NCI-H69 (cell line): ENCODE measurements at regions not wholly inside any gene's neighbourhood (a gene's known extent, or its start where the extent isn't known, plus 50 kb on each side); places are given as distances from the start of the nearest gene placed in this dataset.

Experiments
- DNase-seq: peaks from one replicate; lab custom pipeline; 2025; lab: John Stamatoyannopoulos, UW

DNA sequence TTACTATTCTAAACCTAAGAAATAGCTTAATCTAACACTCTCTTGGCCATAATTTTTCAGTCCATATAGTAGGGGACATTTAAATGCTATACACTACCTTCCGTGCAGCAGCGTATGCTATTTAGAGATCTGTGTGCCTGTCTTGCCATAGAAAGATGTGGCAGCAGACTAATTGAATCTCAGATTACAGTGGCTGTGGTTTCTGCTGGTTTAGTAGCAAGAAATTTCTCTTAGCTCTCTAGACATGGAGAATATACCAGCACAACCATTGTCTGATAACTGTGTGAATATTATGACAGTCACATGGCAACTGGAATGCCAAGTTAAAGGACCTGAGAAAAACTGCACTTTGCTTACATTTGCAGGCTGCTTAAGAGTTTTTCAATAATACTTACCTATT, 672.4 kb upstream of the MIR17HG start:
- peak; percentile 74 for DNase-seq

GRCh38 chr13:90680826-90681225, 666.7 kb upstream of the MIR17HG start:
- DNase-seq = no peak

DNA sequence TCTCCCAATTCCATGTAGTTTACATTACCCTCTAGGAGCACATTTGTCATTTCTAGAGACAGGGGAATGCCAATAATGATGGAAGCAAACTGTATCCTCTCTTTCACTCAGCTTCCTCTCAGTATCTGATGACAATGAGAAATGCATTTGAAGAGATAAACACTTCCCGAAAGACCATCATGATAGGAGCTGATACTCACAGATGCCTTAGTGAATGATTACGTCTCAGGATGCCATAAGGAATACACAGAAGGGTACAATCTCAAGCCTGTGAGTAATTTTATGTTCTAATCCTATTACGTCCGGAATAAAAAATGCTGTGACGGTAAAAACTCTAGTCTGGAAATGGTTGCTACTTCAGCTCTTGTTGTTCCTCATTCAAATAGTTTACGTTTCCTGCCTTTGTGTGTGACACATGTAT, 663.8 kb upstream of the MIR17HG start:
- DNase-seq = peak; percentile 30

DNA sequence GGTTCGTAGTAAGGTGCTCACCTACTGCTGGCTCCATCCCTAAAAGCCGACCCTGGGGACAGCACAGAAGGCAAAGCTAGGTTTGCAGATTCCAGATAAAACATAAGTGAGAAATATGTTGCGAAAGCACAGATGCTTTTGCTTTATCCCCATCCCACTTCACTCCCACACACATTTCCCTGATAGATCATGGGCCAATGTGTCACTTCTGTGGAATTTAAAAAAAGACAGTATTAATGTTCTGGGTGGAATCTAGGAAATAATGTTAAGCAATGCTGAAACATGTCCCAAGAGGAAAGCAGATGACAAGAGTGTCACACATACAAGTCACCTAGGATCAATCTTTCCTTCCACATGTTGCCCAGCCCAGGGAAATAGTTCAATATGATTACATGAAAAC, 661.0 kb upstream of the MIR17HG start:
- no peak for DNase-seq

DNA sequence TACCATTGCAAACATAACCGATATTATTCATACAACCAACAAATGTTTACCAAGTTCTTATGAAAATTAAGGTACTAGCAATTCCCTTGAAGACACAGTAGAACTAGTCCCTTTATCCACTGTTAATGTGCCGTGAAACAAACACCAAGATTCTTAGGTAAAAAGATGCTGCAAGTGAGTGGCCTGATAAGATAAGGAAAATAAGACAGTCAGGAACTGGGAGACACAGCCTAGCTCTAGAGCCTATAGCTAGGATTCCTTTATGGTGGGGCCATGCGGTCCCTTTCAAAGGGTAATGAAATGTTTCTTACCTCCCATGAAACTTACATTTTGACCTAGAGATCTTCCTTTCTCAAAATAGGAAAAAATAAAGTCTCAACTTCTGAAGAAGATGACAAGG, 658.4 kb upstream of the MIR17HG start:
- no peak for DNase-seq

DNA sequence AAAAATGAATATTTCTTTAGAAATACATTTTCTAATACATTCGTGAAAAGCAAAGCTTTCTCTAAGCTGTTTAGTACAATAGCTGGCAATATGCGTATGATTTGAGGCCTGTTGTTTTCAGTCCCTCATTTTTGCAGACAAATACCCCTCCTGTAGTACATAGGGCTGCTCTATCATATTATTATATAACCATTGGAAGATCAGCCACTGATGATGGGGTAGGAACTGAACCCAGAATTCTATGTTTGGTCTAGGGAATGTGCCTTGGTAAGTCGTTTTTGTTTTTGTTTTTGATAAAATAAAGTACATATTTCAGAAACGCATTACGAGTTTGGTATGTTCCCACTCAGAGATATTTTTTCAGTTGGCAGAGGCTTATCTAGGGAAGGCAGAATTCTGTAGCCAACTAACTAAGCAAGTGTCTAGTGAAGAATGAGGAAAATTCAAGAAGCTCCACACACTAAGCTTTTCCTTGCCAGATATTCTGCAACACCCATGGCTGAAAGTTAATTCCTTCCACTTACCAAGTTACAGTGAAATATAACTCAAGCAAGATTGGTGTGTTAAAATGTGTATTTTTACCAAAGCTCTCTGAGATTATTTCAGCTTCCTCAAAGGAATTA, 656.9 kb upstream of the MIR17HG start:
- no peak for DNase-seq

DNA sequence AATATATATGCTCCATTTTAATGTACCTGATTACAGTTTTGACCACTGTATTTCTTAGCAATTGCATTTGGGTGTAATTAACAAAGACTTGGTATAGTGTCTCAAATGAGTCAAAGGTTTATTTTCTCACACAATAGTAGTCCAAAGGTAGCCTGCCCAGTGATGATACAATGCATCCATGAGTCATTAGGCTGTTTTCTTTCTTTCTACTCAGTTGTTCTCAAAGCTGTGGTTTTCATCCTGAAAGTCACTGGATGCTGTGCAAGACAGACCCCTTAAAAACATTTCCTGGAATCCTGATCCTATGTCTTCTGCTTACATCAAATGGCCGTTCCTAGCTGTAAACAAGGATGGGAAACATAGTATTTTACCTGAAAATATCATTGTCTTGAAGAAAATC, 651.2 kb upstream of the MIR17HG start:
- no peak for DNase-seq

GRCh38 chr13:90696656-90697055, 650.8 kb upstream of the MIR17HG start:
- peak; percentile 32 for DNase-seq

DNA sequence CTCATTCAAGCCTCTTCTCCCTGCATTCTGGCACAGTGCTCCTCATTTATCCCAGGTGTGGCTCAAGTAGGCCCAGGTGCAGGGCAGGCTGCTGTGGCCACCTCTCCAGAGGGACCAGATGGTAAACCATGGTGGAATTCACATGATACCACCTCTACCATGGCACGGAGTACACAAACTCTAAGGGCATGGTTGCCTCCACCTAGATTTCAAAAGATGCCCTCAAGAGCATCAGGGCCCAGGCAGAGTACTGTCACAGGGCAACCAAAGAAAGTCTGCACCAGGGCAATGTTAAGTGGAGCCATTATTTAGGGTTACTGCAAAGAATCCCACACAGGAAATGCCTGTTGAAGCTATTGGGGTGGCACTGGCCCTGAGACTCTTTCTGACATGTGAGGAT, 647.1 kb upstream of the MIR17HG start:
- no peak for DNase-seq

DNA sequence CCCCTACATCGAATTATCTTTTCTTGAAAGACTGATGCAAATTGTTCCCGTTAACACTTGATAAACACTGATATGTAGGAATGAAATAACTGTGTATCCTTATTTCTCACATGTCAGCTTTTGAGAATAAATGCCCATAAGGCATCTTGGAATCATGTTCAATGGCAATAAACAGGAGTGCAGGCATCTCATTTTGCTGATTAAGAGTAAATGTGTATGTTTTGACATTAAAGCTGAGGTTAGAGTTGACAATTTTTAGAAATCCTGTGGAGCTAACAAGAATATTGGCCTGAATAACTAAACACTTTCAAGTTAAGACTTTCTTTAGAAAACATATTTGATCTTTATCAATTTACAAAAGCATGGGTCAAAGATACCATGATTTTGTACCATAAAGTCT, 646.2 kb upstream of the MIR17HG start:
- no peak for DNase-seq

DNA sequence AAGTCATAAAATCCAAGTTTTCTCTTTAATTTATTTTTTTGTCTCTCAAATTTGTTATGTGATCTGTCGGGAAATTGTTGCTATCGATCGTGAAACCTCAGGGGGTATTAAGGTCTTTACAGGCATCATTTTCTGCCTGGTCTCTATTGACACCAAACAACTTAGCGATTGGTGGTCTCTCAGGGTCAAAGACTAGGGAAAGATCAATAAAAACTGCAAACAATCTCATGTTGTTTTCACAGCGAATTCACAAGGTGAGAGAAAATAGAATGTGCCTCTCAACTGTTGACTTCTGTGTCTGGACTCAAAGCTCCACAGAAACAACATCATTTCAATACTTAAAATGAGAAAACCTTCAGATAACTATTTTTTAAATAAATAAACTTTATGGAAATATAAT, 645.4 kb upstream of the MIR17HG start:
- no peak for DNase-seq

GRCh38 chr13:90706631-90707030, 640.9 kb upstream of the MIR17HG start:
- DNase-seq = no peak

DNA sequence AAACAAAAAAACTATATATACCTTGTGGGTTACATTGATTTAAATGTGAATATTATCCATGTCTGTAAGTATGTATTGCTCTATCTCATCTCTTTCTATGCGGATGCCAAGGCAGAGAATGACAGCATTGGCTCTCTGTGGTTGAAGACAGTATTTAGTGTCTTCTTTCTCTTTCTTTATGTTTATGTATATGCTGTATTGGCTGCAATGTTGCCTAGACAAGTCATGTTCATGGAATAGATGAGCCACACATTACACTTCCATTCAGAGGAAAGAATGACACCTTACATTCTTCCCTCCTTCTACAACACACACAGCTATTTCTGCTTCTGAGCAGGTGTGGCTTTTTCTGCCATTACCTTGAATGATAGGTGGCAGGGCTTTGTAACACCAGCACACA, 639.4 kb upstream of the MIR17HG start:
- DNase-seq = peak; percentile 34

DNA sequence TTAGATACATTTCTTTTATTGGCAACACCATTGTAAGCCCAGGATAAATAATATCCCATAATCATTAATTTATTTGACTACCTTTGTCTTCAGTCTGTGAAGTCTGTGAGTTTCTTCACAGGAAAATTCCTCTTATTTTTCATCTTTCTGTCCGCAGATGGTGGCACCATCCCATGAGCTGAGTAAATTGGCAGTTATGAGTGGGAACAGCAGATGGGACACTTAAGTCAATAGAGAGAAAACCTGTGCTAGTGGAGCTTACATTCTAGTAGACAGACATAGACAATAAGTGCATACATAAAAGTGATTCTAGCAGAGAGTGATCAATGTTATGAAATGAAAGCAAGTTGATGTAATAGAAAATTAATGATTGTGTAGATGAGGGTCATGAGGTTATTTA, 638.2 kb upstream of the MIR17HG start:
- peak; percentile 89 for DNase-seq

DNA sequence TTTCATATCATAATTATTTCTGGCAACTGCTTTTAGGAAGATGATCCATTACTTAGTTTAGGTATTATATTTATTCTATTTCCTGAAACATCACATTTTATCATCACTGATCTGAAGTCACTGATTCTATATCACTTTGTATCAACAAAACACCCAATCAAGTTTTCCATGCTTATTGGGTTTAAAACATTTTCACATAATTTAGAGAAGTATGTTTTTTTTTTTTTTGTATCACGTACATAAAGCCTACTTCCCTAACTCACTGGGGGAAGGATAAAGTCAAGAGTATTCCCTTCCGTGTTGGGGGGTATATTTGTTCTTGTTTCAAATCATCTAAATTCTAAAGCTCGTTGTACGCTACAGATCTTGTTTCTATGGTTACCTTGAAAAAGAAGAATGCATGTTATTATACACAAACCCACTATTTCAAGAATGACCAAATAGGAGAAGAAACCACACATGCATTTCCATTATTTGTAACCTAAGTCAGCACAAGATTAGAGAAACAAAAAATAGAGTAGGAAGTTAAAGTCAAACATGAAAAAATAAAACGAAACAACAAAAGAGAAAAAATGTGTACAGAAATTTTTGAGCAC, 637.2 kb upstream of the MIR17HG start:
- no peak for DNase-seq

DNA sequence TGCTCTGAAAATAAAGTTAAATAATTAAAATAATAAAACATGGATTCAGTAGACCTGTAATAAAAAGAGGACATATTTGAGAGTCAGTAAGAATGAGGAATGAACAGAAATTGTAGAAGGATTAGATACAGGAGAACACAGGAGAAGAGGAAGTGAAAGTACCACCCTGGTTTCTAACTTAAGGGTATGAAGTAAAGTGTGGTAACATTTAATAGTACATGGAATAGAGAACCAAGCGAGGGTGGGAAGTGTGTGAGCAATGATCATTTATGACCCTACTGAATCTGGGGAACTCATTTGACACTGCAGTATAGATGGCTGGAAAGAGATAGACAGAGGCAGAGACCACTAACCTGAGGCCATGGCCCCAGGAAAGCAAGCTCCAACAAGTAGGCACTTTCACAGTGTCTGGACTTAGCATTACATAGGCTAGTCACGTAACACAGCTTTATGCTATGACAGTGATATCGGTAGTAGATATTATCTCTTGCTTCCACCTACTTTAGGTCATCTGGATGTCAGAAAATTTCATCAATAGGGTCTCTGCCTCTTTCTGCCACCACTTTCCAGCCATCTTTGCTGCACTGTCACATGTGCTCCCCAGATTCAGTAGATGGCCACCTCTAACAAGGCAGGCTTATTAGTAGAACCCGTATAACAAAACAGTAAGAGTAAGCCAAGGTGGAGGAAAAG, 633.9 kb upstream of the MIR17HG start:
- DNase-seq = no peak

- no peak for DNase-seq
Measured at GRCh38 chr13:90715485-90715884, 632.0 kb upstream of the MIR17HG start.

GRCh38 chr13:90717451-90717936, 630.0 kb upstream of the MIR17HG start:
- DNase-seq = peak; percentile 21

DNA sequence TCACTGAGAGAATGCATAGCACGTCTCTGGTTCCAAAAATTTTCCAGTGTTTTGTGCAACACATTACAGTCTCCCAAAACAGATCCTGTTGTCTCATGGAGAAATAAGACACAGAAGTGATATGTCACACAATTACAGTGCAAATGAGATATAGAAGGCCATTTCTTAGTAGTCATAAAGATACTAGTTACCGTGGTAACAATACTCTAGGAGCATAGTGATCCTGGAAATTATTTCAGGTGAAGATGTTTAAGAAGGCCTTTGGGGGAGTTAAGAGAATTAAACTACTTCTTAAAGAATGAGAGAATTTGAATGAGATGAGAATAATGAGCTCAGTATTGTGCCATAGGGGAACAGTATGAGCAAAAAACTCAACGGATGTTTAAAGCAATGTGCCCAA, 628.0 kb upstream of the MIR17HG start:
- DNase-seq = no peak

DNA sequence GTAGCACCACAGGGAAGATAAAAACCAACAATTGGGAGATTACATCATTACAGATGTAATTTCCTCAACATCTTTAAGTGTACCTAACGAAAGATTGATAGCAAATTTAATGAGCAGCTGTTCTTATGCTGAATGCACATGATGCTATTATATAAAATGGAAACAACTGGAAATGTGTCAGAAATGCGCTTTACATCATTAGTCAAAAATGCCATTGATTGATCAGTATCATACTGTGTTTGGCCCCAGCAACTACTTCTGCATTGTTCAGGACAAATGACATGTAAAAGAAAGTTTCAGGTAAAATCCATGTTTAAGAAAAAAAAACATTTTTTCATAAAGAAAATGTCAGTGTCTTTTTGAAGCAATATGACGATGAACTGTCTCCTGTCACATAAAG, 625.5 kb upstream of the MIR17HG start:
- peak; percentile 42 for DNase-seq

DNA sequence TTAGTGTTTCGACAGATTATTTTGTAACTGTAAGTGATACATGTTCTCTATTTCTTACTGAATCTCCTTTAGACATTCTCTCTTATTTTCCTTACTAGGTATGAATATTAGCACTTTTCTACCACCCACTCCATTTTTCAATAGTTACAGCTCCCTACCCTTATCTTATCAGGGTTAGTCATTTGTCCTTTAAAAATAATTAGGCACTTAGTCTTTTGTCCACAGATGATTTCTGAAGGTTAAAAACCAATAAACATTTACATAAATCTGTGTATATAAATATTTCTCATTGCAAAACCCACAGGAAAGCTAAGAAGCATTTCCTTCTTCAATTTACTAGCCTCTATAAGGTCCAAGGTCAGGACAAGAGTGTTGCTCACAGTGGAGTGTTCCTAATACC, 624.1 kb upstream of the MIR17HG start:
- DNase-seq = no peak

DNA sequence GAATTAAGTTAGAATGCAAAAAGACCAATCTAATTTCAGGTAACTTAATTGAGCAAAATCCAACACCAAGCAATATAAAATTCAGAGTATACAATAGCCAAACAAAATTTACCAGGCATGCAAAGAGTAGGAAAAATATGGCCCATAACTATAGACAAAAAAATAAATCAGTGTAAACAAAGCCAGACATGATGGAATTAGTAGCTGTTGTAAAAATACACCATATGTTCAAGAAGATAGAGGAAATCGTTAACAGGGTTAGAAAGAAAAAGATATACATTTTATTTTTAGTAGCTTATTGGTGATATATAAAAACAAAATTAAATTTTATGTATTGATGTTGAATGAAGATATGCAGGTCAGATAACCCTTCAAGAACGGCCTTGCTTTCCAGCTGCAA, 621.1 kb upstream of the MIR17HG start:
- no peak for DNase-seq

GRCh38 chr13:90732049-90732448, 615.4 kb upstream of the MIR17HG start:
- DNase-seq = peak; percentile 55
